NCI-H82 (cell line): ENCODE measurements at regions not wholly inside any gene's neighbourhood (a gene's known extent, or its start where the extent isn't known, plus 50 kb on each side); places are given as distances from the start of the nearest gene placed in this dataset.
"Not testable (repeated sequence)": the region's sequence is repeated elsewhere in the genome, so short reads cannot be mapped to it uniquely, and the experiment has no call there.

ENCODE experiments used
- DNase-seq: peaks from one replicate; lab custom pipeline; 2025; lab: John Stamatoyannopoulos, UW

DNA sequence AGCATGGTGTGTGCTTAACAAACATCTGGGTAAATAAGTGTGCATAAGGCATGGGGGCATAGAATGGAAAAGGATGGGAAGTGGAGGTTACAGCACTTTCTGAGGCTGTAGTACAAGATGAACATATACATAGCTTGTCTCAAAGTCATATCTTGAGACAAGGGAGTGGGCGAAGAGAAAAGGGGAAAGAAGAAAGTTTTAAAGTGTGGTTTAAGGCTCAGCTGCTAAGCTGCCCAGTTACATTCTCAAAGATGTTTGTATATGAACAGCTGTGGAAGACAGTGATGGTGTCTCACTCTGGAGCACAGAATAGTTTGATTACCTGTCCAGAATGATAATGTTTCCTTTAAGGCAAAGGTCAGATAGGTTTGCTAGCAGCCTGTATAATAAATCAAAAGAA, 61.9 kb upstream of the LANCL2 start:
- DNase-seq = no peak

DNA sequence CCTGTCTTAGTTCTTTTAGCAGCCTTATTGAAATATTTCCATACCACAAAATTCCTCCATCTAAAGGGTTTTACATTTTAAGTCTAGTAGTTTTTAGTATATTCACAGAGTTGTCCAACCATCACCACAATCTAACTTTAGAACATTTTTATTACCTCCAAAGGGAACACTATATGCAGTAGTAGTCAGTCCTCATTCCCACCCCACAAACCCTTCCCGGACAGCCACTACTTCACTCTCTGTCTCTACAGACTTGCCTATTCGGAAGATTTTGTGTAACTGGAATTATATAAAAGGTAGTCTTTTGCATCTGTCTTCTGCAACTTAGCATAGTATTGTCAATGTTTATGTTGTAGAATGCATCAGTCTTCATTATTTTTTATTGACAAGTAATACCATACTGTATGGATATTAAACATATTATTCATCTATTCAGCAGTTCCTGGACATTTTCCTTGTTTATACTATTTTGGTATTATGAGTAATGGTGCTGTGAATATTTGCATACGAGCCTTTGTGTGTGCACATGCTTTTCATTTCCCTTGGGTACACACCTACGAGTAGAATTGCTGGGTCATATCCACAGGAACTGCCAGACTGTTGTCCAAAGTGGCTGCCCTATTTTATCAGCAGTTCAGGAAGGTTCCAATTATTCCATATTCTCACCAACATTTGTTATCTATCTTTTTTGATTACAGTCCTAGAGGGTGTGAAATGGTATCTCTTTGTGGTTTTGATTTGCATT, 60.9 kb upstream of the LANCL2 start:
- no peak for DNase-seq

DNA sequence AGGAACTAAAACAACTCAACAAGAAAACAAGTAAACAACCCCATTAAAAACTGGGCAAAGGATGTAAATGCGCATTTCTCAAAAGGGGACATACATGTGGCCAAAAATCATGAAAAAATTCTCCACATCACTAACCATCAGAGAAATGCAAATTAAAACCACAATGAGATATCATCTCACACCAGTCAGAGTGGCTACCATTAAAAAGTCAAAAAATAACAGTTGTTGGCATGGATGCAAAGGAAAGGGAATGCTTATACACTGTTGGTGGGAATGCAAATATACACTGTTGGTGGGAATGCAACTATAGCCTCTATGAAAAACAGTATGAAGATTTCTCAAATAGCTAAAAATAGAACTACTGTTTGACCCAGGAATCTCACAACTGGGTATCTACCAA, 60.0 kb upstream of the LANCL2 start:
- DNase-seq = no peak

DNA sequence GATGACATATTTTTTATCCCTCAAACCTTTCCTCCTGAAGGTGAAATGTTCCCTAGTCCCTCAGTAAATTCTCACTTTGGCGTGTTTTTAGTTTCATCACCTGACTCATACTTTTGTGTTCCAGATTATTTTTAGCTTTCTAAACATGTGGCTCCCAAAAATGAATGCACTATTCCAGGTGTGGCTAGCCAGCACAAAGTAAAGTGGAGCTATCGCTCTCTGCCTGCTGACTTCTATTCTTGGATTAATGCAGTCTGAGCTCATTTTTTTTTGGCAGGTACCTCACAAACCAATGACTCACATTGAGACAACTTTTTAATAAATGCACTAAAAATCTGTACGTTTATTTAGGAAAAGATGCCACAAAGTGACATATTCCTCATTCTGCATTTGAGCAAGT, 58.8 kb upstream of the LANCL2 start:
- no peak for DNase-seq

DNA sequence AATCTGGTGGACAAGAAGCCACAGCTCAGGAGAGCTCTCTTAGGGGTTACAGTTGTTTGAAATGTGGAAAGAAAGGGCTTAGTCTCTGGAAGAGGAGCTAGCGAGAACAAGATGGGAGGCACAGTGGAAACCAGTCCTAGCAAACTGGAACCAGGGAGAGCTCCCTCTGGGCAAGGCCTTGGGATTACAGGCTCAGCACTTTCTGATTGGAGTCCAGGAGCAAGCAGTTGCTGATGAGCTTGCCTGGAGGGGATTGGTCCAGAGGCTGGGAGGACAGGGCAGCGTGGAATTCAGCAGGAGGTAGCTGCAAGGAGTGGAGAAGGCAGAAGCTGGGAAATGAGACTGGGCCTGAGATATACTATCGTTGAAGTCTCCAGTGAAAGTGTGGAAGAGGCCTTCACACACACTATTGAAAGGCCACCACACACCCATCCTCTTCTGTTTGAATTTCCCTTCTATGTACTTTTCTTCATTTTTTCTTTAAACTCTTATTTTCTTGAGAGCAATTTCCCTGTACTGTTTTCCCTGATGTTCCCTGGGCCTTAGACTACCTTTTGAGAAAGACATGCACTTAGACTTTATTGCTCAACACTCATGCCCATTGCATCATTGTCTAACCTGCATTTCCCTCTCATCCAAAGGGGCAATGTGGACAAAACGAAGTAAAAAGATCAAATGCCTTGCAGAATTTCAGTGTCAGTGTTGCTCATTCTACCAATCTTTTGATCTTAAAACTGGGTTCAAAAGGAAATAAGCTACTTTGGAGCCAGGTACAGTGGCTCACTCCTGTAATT, 57.8 kb upstream of the LANCL2 start:
- no peak for DNase-seq

DNA sequence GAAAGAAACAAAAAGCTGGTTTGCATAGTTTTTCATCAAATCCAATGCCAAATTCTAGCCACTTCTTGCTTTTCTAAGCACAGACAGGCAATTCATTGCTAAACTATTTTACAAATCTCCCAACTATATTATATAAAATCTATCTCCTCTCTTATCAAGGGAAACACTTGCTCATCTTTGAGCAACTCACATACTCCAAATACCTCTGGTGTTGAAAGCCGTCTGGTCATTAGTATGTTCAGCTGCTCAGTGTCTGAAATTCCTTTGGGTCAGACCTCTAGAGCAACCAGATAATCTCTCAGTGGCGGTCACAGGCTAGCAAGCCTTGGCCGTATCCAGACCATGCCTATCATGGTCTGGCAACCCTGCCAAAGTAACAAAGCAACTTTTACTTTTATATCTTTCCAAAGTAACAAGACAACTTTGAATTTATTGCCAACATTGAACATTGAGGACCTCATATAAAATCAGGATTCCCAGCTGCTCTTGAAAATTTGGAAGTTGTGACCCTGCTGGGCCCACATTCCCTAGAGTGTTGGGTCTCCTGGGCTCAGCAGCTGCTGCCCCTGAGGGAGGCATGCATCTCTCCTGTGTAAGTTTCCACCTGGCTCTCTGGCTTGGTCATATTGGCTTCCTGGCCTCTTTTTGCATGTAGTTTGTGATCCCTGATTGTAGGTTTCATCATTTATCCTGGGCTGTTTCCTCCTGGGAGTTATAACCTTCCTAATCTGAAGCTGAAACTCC, 56.8 kb upstream of the LANCL2 start:
- DNase-seq = no peak

DNA sequence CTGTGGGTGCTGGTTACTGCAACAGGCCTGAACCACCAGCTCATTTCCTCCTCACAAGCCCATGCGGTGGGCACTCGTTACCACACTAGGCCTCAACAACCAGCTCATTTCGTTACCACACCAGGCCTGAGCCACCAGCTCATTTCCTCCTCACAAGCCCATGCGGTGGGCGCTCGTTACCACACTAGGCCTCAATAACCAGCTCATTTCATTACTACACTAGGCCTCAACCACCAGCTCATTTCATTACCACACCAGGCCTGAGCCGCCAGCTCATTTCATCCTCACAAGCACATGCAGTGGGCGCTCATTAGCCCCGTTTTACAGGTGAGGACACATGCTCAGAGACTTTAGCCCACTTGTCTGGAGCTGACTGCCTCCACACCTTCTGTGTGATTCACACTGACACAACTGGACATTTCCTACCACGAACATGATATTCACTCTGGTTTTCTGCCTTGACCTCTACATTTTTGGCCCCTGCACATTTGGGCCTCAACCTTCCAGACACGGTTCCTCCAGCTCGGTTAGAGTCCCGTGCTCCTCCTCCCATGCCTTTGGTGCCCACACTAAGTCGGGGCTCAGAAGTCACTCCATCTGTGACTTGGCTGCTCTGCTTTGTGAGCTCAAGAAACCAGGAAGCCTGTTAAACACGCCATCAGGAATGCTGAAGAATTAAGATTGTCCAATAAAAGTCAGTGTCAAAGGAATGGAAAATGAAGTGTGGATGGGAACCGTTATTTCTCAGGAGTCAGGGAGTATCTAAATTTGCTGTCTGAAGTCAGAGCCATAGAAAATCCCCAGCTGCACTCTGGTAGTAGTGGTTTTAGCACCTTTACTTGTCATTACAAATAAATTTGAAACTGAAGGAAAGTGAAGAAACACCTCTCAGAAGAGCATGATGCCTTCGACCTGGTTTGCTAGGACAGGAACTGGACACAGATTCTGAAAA, 55.8 kb upstream of the LANCL2 start:
- DNase-seq = no peak

DNA sequence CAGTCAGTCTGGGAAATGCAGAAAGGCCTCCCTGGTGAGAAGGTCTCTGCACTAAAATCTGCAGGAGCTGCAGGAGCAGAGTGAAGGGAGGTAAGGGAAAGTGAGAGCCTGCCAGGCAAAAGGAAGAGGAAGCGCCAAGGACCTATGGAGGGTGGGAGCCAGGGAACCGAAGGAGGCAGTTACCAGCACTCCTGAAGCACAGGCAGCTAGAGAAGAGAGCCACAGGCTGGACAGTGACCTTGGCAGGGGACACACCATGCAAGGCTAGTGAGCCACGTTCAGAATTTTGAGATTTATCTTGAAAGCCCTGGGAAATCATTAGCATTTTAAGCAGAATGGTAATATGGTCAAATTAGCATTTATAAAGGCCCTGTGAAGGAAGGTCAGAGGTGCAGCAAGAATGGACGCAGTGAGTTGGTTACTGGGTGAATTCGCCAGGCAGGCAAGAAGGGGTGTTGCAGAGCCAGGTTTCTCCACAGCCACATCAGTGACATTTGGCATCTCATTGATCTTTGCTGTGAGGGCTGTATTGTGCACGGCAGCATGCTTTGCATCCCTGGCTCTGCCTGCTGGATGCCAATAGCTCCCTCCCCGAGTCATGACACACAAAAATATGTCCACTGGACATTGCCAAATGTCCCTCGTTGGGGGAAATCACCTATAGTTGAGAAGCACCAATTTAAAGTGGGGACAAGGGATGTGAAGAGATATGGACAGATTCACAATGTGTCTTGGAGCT, 54.7 kb upstream of the LANCL2 start:
- DNase-seq = no peak

DNA sequence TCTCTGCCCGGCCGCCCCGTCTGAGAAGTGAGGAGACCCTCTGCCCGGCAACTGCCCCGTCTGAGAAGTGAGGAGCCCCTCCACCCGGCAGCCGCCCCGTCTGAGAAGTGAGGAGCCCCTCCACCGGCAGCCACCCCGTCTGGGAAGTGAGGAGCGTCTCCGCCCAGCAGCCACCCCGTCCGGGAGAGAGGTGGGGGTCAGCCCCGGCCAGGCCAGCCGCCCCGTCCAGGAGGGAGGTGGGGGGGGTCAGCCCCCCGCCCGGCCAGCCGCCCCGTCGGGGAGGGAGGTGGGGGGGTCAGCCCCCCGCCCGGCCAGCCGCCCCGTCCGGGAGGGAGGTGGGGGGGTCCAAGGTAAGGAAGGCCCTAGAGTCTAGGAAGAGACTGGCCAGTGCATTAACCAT, 53.2 kb upstream of the LANCL2 start:
- DNase-seq = not testable (repeated sequence)

DNA sequence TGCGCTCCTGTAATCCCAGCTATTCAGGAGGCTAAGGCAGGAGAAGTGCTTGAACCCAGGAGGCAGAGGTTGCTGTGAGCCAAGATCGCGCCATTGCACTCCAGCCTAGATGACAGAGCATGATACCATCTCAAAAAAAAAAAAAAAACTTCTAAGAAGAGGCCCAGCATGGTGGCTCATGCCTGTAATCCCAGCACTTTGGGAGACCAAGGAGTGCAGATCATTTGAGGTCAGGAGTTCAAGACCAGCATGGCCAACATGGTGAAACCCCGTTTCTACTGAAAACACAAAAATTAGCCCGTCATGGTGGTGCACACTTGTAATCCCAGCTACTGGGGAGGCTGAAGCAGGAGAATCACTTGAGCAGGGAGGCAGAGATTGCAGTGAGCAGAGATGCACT, 51.5 kb upstream of the LANCL2 start:
- not testable (repeated sequence) for DNase-seq

DNA sequence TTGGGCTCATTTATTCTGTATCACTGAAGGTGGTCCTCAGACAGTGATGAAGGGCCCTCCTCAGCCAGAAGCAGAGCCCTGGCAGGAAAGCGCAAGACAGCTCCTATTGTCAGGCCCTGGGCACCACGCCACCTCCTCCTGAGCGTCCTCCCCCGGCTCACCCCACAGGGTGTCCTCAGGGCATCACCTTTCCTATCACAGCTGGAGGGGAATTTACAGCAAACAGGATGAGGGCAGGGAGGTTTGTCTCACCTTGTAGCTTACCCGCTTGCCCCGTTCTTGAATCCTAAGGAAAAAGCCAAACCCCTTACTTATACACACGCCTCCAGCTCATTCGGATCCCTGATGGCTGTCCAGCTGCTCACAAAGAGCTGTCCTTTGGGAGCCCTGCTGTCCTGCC, 50.2 kb upstream of the LANCL2 start:
- no peak for DNase-seq
